ENCODE measurements at regions not wholly inside any gene's neighbourhood (a gene's known extent, or its start where the extent isn't known, plus 50 kb on each side); places are given as distances from the start of the nearest gene placed in this dataset.

- TF ChIP-seq POLR2A (IDR thresholded peaks at IDR 0.05; ENCODE audit: low read depth, low read length), result no peak
- no peak for TF ChIP-seq TAF1 (IDR thresholded peaks at IDR 0.05; ENCODE audit: low read depth, low read length)
- TF ChIP-seq POLR2AphosphoS5 (IDR thresholded peaks at IDR 0.05; ENCODE audit: low read depth, low read length), result no peak
- TF ChIP-seq SPI1 (IDR thresholded peaks at IDR 0.05; ENCODE audit: low read depth, low read length), result no peak
- TF ChIP-seq PAX5 (IDR thresholded peaks at IDR 0.05; ENCODE audit: insufficient read depth, low read length, severe bottlenecking), result no peak
Measured at GRCh38 chr10:111593578-111593977, 516.7 kb downstream of the ADRA2A start.

Measured in GM12891 (cell line).